RWPE2 (cell line): ENCODE measurements at regions not wholly inside any gene's neighbourhood (a gene's known extent, or its start where the extent isn't known, plus 50 kb on each side); places are given as distances from the start of the nearest gene placed in this dataset.

Experiments used
- ATAC-seq: fragments of 200-7000 bp; cut with Tn5 transposase; 3 replicates; pipeline ENCODE4 v1.9.1; 2021; ENCODE audit warnings: low read depth
- DNase-seq: peaks from one replicate; pipeline ENCODE4 v3.0.0-alpha.2; 2020; ENCODE audit warnings: low spot score
- H3K27ac ChIP-seq: fragments of 450-650 bp; 2 replicates; pipeline ENCODE4 v1.5.1; 2017; ENCODE audit warnings: mild to moderate bottlenecking; ENCODE audit not compliant: poor library complexity, severe bottlenecking
- H3K27me3 ChIP-seq: fragments of 250-450 bp; sonication (Bioruptor Pico); 2 replicates; pipeline ENCODE4 v1.5.1; 2021; ENCODE audit warnings: mild to moderate bottlenecking, moderate library complexity; ENCODE audit not compliant: insufficient read depth, poor library complexity, severe bottlenecking
- H3K36me3 ChIP-seq: fragments of 250-450 bp; sonication (Bioruptor Pico); 2 replicates; pipeline ENCODE4 v1.5.1; 2020; ENCODE audit warnings: low read depth, mild to moderate bottlenecking, moderate library complexity
- H3K4me1 ChIP-seq: fragments of 250-450 bp; sonication (Bioruptor Pico); 2 replicates; pipeline ENCODE4 v1.5.1; 2021; ENCODE audit warnings: mild to moderate bottlenecking, moderate library complexity; ENCODE audit not compliant: insufficient read depth, poor library complexity, severe bottlenecking
- H3K4me3 ChIP-seq: fragments of 250-450 bp; sonication (Bioruptor Pico); 2 replicates; pipeline ENCODE4 v1.5.1; 2021; ENCODE audit warnings: mild to moderate bottlenecking, moderate library complexity; ENCODE audit not compliant: severe bottlenecking
- H3K9me3 ChIP-seq: fragments of 250-450 bp; sonication (Bioruptor Pico); 2 replicates; pipeline ENCODE4 v1.5.1; 2021; ENCODE audit warnings: mild to moderate bottlenecking, moderate library complexity; ENCODE audit not compliant: severe bottlenecking
- CTCF ChIP-seq: fragments of 450-650 bp; IDR thresholded peaks from one replicate; pipeline ENCODE4 v1.5.1; 2017; ENCODE audit warnings: mild to moderate bottlenecking, moderate library complexity; ENCODE audit not compliant: poor library complexity, severe bottlenecking

- Histone ChIP-seq H3K9me3 (no peaks in the 10 kb centered on the region), H3K4me3 (no peak overlapping the region), H3K4me1 (peaks cover 8% of the 10 kb centered on the region), H3K36me3 (no peaks in the 10 kb centered on the region), H3K27ac (no peak overlapping the region), H3K27me3 (no peaks in the 10 kb centered on the region)
- no peak for TF ChIP-seq CTCF
- DNase-seq = no peak
- ATAC-seq = no peak
Measured at GRCh38 chr2:240319221-240319854, 116.1 kb upstream of the GPC1 start.

DNA sequence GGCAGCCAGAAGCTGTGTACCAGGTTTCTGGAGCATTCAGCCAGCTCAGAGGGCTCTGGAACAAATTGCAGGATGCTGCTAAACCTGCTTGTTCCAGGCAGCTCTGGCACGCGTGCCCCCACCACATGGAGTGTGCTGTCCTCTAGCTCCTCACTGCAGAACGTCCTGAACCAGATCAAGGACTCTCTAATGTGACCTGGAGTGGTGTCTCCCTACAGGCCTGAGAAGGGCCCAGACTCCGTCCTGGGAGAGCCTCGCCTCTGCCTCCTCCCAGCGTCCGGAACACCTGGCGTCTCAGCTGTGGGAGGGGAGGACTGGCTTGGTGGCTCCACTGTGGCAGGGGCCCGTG, 115.6 kb upstream of the GPC1 start:
- H3K27ac ChIP-seq = no peak overlapping the region
- no peak for TF ChIP-seq CTCF
- no peaks in the 10 kb centered on the region for H3K36me3 ChIP-seq
- H3K4me1 ChIP-seq = peaks cover 8% of the 10 kb centered on the region
- no peaks in the 10 kb centered on the region for H3K27me3 ChIP-seq
- ATAC-seq (peak; percentile 42; the same call in 2 of the 3 replicates), DNase-seq (no peak)
- no peaks in the 10 kb centered on the region for H3K9me3 ChIP-seq
- no peak overlapping the region for H3K4me3 ChIP-seq

DNA sequence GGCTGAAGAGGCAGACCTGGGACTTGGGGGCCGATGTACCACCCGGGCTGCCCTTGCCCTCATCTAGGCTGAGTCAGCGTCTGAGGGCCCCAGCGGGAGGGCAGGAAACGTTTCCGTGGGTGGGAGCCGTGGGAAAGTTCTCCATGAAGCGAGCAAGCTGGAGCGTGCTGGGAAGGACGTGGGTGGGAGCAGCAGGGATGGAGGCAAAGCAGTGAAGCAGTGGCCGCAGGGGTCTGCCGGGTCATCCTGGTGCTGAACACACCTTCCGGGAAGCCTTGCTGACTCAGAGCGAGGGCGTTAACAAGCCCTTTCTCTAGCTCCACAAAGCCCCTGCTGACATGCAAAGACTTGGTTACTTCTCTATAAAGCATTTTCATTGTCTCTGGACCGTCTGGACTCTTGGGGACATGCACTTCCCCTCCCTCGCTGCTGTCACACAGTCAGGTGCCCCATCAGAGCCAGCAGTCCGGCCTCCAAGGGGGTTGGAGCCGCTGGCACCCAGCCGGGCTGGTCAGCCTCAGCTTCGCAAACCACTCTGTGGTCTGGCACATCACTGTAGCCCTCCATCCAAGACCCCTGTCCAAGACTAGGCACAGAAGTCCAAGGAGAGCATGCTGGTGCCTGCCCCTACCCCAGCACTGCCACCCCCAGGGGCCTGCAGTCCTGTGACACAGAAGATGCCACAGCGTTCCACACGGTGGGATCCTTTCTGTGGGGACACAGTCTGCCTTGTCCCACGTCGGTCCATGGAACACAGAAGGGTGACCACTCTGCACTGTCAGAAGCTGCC, 115.1 kb upstream of the GPC1 start:
- no peak overlapping the region for H3K27ac ChIP-seq
- ATAC-seq = peak; percentile 83
- DNase-seq = no peak
- H3K36me3 ChIP-seq = no peaks in the 10 kb centered on the region
- H3K4me3 ChIP-seq = no peak overlapping the region
- no peaks in the 10 kb centered on the region for H3K9me3 ChIP-seq
- H3K27me3 ChIP-seq = no peaks in the 10 kb centered on the region
- H3K4me1 ChIP-seq = peaks cover 8% of the 10 kb centered on the region
- no peak for TF ChIP-seq CTCF

- no peak for TF ChIP-seq CTCF
- DNase-seq (no peak), ATAC-seq (no peak)
- H3K27me3 ChIP-seq = no peaks in the 10 kb centered on the region
- H3K9me3 ChIP-seq = no peaks in the 10 kb centered on the region
- H3K36me3 ChIP-seq = no peaks in the 10 kb centered on the region
- H3K27ac ChIP-seq = no peak overlapping the region
- H3K4me3 ChIP-seq = no peak overlapping the region
- peaks cover 8% of the 10 kb centered on the region for H3K4me1 ChIP-seq
Measured at GRCh38 chr2:240322231-240322955, 113.1 kb upstream of the GPC1 start.
